H1 (cell line): ENCODE measurements at regions not wholly inside any gene's neighbourhood (a gene's known extent, or its start where the extent isn't known, plus 50 kb on each side); places are given as distances from the start of the nearest gene placed in this dataset.

Experiments used
- CTCF ChIA-PET: fragments of 300-600 bp; sonication (Branson Sonifier 250); formaldehyde crosslinking; loops from one replicate; lab custom pipeline; 2021; ENCODE audit not compliant: partially characterized antibody; lab: Charles Lee
- POLR2A ChIA-PET: fragments of 300-600 bp; sonication (Branson Sonifier 250); formaldehyde crosslinking; loops from one replicate; lab custom pipeline; 2021; ENCODE audit warnings: inconsistent platforms; ENCODE audit not compliant: partially characterized antibody; lab: Charles Lee
- DNase-seq, 2 experiments: peaks; one replicate each; pipeline versions ENCODE4 v3.0.0 to v3.0.0-alpha.2; 2010 to 2022; ENCODE audit warnings: low spot score in 2 of 2, low read depth in 1 of 2, mixed read lengths in 1 of 2
- FAIRE-seq: peaks from 2 replicates; lab custom pipeline; 2011; peaks lifted over from hg19 to GRCh38; lab: Jason Lieb, UNC
- H2AFZ ChIP-seq: 2 replicates; pipeline ENCODE4 v1.8.1; 2012; ENCODE audit warnings: low read length, inconsistent platforms
- H2AK5ac ChIP-seq: 2 replicates; pipeline ENCODE4 v1.6.1; 2013; ENCODE audit warnings: low read depth, low read length
- H2BK120ac ChIP-seq: replicated peaks from 2 replicates; pipeline ENCODE3; 2013; ENCODE audit warnings: low read depth, low read length, inconsistent platforms
- H2BK12ac ChIP-seq: 2 replicates; pipeline ENCODE4 v1.6.1; 2013; ENCODE audit warnings: low read depth, low read length
- H2BK15ac ChIP-seq: 2 replicates; pipeline ENCODE4 v1.6.1; 2013; ENCODE audit warnings: low read length
- H2BK20ac ChIP-seq: 2 replicates; pipeline ENCODE4 v1.6.1; 2013; ENCODE audit warnings: low read length
- H2BK5ac ChIP-seq: 2 replicates; pipeline ENCODE4 v1.6.1; 2013; ENCODE audit warnings: low read depth, low read length
- H3K14ac ChIP-seq: 2 replicates; pipeline ENCODE4 v1.6.1; 2013; ENCODE audit warnings: inconsistent platforms; ENCODE audit not compliant: insufficient read length
- H3K18ac ChIP-seq: 2 replicates; pipeline ENCODE4 v1.6.1; 2013; ENCODE audit warnings: low read length; ENCODE audit errors: extremely low read depth
- H3K23ac ChIP-seq: 2 replicates; pipeline ENCODE4 v1.6.1; 2013; ENCODE audit warnings: inconsistent platforms; ENCODE audit not compliant: insufficient read length
- H3K23me2 ChIP-seq: 2 replicates; pipeline ENCODE4 v1.6.1; 2013; ENCODE audit warnings: low read depth, low read length
- H3K27ac ChIP-seq: 2 replicates; pipeline ENCODE4 v1.6.1; 2011; ENCODE audit warnings: low read depth, low read length, inconsistent platforms
- H3K27me3 ChIP-seq, 4 experiments: replicated peaks in 1 of 4; 1 replicate in 1 of 4; 2 replicates in 3 of 4; pipeline versions ENCODE4 v1.6.1 to v1.8.1; 2011 to 2013; ENCODE audit warnings: low read length in 3 of 4, mild to moderate bottlenecking in 3 of 4, inconsistent platforms in 2 of 4, mixed read lengths in 2 of 4, moderate library complexity in 1 of 4; ENCODE audit not compliant: control insufficient read depth in 3 of 4, insufficient read depth in 3 of 4; ENCODE audit errors: extremely low read depth in 1 of 4
- H3K36me3 ChIP-seq, 4 experiments: 2 replicates each; pipeline versions ENCODE4 v1.6.1 to v1.8.1; 2011 to 2013; ENCODE audit warnings: mild to moderate bottlenecking in 4 of 4, low read length in 3 of 4, moderate library complexity in 2 of 4, control low read depth in 1 of 4, inconsistent platforms in 1 of 4; ENCODE audit not compliant: insufficient read depth in 4 of 4, control insufficient read depth in 2 of 4
- H3K4ac ChIP-seq: replicated peaks from 2 replicates; pipeline ENCODE3; 2013; ENCODE audit warnings: low read length, low read depth, mixed read lengths, inconsistent platforms; ENCODE audit not compliant: insufficient read length
- H3K4me1 ChIP-seq, 4 experiments: replicated peaks in 1 of 4; 1 replicate in 1 of 4; 2 replicates in 3 of 4; pipeline versions ENCODE4 v1.6.1 to v1.8.1; 2011 to 2013; ENCODE audit warnings: low read length in 3 of 4, inconsistent platforms in 2 of 4, mixed read lengths in 1 of 4; ENCODE audit not compliant: insufficient read depth in 4 of 4, control insufficient read depth in 3 of 4
- H3K4me2 ChIP-seq, 2 experiments: 2 replicates each; pipeline versions ENCODE4 v1.6.1 to v1.8.1; 2011 to 2013; ENCODE audit warnings: low read depth in 2 of 2, low read length in 2 of 2, control low read depth in 1 of 2, inconsistent platforms in 1 of 2, mild to moderate bottlenecking in 1 of 2; ENCODE audit not compliant: insufficient read depth in 1 of 2
- H3K4me3 ChIP-seq, 4 experiments: fragments of 200-600, 300-600 bp in 1 of 4; sonication (generic), shearing (Covaris generic), sonication (Bioruptor Twin) in 1 of 4; 2 replicates each; pipeline versions ENCODE4 v1.5.1 to v1.8.1; 2011 to 2016; ENCODE audit warnings: low read length in 4 of 4, low read depth in 3 of 4, control low read depth in 2 of 4, inconsistent platforms in 2 of 4, mild to moderate bottlenecking in 2 of 4, mixed read lengths in 1 of 4, moderate library complexity in 1 of 4; ENCODE audit not compliant: insufficient read depth in 2 of 4; ENCODE audit errors: extremely low read depth in 1 of 4
- H3K56ac ChIP-seq: replicated peaks from 2 replicates; pipeline ENCODE3; 2013; ENCODE audit warnings: low read depth, mild to moderate bottlenecking, mixed read lengths, low read length, inconsistent platforms; ENCODE audit not compliant: insufficient read length
- H3K79me1 ChIP-seq: 2 replicates; pipeline ENCODE4 v1.6.1; 2013; ENCODE audit warnings: low read depth, low read length, control low read depth
- H3K79me2 ChIP-seq, 2 experiments: 2 replicates each; pipeline versions ENCODE4 v1.6.1 to v1.8.1; 2012 to 2013; ENCODE audit warnings: low read length in 2 of 2, mild to moderate bottlenecking in 2 of 2, inconsistent platforms in 1 of 2; ENCODE audit not compliant: insufficient read depth in 2 of 2, control insufficient read depth in 1 of 2
- H3K9ac ChIP-seq, 4 experiments: replicated peaks in 1 of 4; 1 replicate in 1 of 4; 2 replicates in 3 of 4; pipeline versions ENCODE4 v1.6.1 to v1.8.1; 2011 to 2013; ENCODE audit warnings: low read depth in 3 of 4, low read length in 3 of 4, control low read depth in 2 of 4, mild to moderate bottlenecking in 2 of 4, moderate library complexity in 2 of 4, inconsistent platforms in 1 of 4; ENCODE audit errors: extremely low read depth in 1 of 4
- H3K9me3 ChIP-seq, 2 experiments: 2 replicates each; pipeline versions ENCODE4 v1.6.1 to v1.8.1; 2012 to 2013; ENCODE audit warnings: mild to moderate bottlenecking in 2 of 2, moderate library complexity in 2 of 2, control low read depth in 1 of 2, inconsistent platforms in 1 of 2, low read depth in 1 of 2, low read length in 1 of 2, mixed read lengths in 1 of 2; ENCODE audit not compliant: insufficient read depth in 2 of 2
- H4K20me1 ChIP-seq, 2 experiments: replicated peaks in 1 of 2; 2 replicates each; pipeline versions ENCODE3 to v1.8.1; 2011 to 2013; ENCODE audit warnings: inconsistent platforms in 2 of 2, low read length in 2 of 2, mild to moderate bottlenecking in 1 of 2; ENCODE audit not compliant: insufficient read depth in 2 of 2, control insufficient read depth in 1 of 2
- H4K5ac ChIP-seq: 2 replicates; pipeline ENCODE4 v1.6.1; 2013; ENCODE audit warnings: low read length, low read depth, mixed read lengths, inconsistent platforms; ENCODE audit not compliant: insufficient read length
- H4K8ac ChIP-seq: 2 replicates; pipeline ENCODE4 v1.8.0; 2013; ENCODE audit warnings: mild to moderate bottlenecking, moderate library complexity, low read length, inconsistent platforms; ENCODE audit not compliant: insufficient read depth; ENCODE audit errors: extremely low read depth
- H4K91ac ChIP-seq: replicated peaks from 2 replicates; pipeline ENCODE3; 2013; ENCODE audit warnings: low read length, mixed read lengths, inconsistent platforms; ENCODE audit not compliant: insufficient read length
- BACH1 ChIP-seq: IDR thresholded peaks from 2 replicates; pipeline ENCODE4 v1.6.1; 2012; ENCODE audit warnings: low read length, improper control_type of control experiment
- CBX5 ChIP-seq: fragments of 300-800, 300-1000 bp; sonication (generic); IDR thresholded peaks from 2 replicates; pipeline ENCODE4 v1.7.1; 2016; ENCODE audit warnings: antibody characterized with exemption, low read length, low read depth
- CEBPB ChIP-seq: IDR thresholded peaks from 2 replicates; pipeline ENCODE4 v1.6.1; 2012; ENCODE audit warnings: low read depth, low read length
- CHD1 ChIP-seq: IDR thresholded peaks from 2 replicates; pipeline ENCODE4 v1.6.1; 2012; ENCODE audit warnings: low read depth, low read length, improper control_type of control experiment
- E2F6 ChIP-seq: IDR thresholded peaks from 2 replicates; pipeline ENCODE4 v1.6.1; 2012; ENCODE audit warnings: inconsistent platforms
- EGR1 ChIP-seq: IDR thresholded peaks from 2 replicates; pipeline ENCODE4 v1.6.1; 2011; ENCODE audit warnings: low read depth, low read length, borderline replicate concordance
- HDAC6 ChIP-seq: IDR thresholded peaks from one replicate; pipeline ENCODE4 v1.7.1; 2012; ENCODE audit warnings: low read depth, mild to moderate bottlenecking, inconsistent platforms, low read length, moderate library complexity
- JUN ChIP-seq: IDR thresholded peaks from 2 replicates; pipeline ENCODE4 v1.6.1; 2011; ENCODE audit warnings: low read depth, mild to moderate bottlenecking, improper control_type of control experiment, low read length
- MAFK ChIP-seq: IDR thresholded peaks from 2 replicates; pipeline ENCODE4 v1.6.1; 2012; ENCODE audit warnings: low read depth, mild to moderate bottlenecking, improper control_type of control experiment, low read length
- POLR2A ChIP-seq, 2 experiments: IDR thresholded peaks; 1 replicate in 1 of 2; 2 replicates in 1 of 2; pipeline ENCODE4 v1.6.1; 2011; ENCODE audit warnings: low read depth in 2 of 2, low read length in 2 of 2, mild to moderate bottlenecking in 2 of 2; ENCODE audit errors: control extremely low read depth in 1 of 2
- POLR2AphosphoS5 ChIP-seq: IDR thresholded peaks from 2 replicates; pipeline ENCODE4 v1.6.1; 2011; ENCODE audit warnings: low read depth, low read length
- SAP30 ChIP-seq: fragments of 300-600 bp; sonication (generic); IDR thresholded peaks from 2 replicates; pipeline ENCODE4 v1.7.1; 2012; ENCODE audit warnings: low read length, moderate library complexity, mild to moderate bottlenecking, inconsistent platforms; ENCODE audit not compliant: insufficient read depth, insufficient replicate concordance
- SIN3A ChIP-seq, 2 experiments: IDR thresholded peaks in 1 of 2; conservative IDR thresholded peaks in 1 of 2; 2 replicates each; pipeline ENCODE4 v1.6.1; 2011 to 2012; ENCODE audit warnings: low read length in 2 of 2, improper control_type of control experiment in 1 of 2, low read depth in 1 of 2, mild to moderate bottlenecking in 1 of 2
- SP2 ChIP-seq: IDR thresholded peaks from 2 replicates; pipeline ENCODE4 v1.6.1; 2012; ENCODE audit warnings: mild to moderate bottlenecking, low read length, inconsistent platforms
- SP4 ChIP-seq: IDR thresholded peaks from 2 replicates; pipeline ENCODE4 v1.6.1; 2012; ENCODE audit warnings: low read length, inconsistent platforms
- TCF12 ChIP-seq: IDR thresholded peaks from 2 replicates; pipeline ENCODE4 v1.6.1; 2011; ENCODE audit warnings: low read depth, mild to moderate bottlenecking, low read length
- WGBS, 2 experiments: shearing (Covaris generic) in 1 of 2; methylation state at CpG; one replicate each; pipeline versions ENCODE4 v1.1.6 to v1.1.7; 2013 to 2015; ENCODE audit warnings: low lambda C conversion rate in 2 of 2, mixed read lengths in 2 of 2, inconsistent platforms in 1 of 2, low coverage in 1 of 2, missing lambda C conversion rate in 1 of 2; ENCODE audit not compliant: insufficient replicate concordance in 2 of 2, insufficient coverage in 1 of 2, insufficient read length in 1 of 2; ENCODE audit errors: extremely low coverage in 1 of 2, missing lambda C conversion rate in 1 of 2; 5-methylcytosine and 5-hydroxymethylcytosine counted together

GRCh38 chr4:66893807-66894206, 651.5 kb downstream of the CENPC start:
- Histone ChIP-seq H3K23ac (no peak overlapping the region), H2BK15ac (no peak overlapping the region), H2BK12ac (no peak overlapping the region), H3K4me1 (no peaks in the 10 kb centered on the region), H3K9ac (no peak overlapping the region), H3K79me1 (no peaks in the 10 kb centered on the region), H3K23me2 (no peaks in the 10 kb centered on the region), H4K5ac (no peak overlapping the region), H2AFZ (no peak overlapping the region), H4K8ac (no peak overlapping the region), H3K79me2 (no peaks in the 10 kb centered on the region), H3K56ac (no peak overlapping the region), H3K18ac (no peak overlapping the region), H4K91ac (no peak overlapping the region), H3K14ac (no peak overlapping the region), H3K4ac (no peak overlapping the region), H3K27ac (no peak overlapping the region), H3K36me3 (no peaks in the 10 kb centered on the region), H2AK5ac (no peak overlapping the region), H2BK120ac (no peak overlapping the region), H3K4me3 (no peak overlapping the region), H2BK5ac (no peak overlapping the region), H3K27me3 (no peaks in the 10 kb centered on the region), H3K4me2 (no peak overlapping the region), H4K20me1 (no peaks in the 10 kb centered on the region), H3K9me3 (no peaks in the 10 kb centered on the region; a peak in 1 of 4 replicates), H2BK20ac (no peak overlapping the region)
- DNase-seq = no peak
- ChIA-PET POLR2A (no interaction called here), CTCF (interaction anchor here (1.2 kb wide), 1 partner anchor 81 kb away, joined by 3 read pairs; no protein-coding TSS in a partner anchor)
- FAIRE-seq = no peak
- WGBS, 2 experiments = 93% methylated on average over 1 of the region's 1 CpG; no CpG with 5 or more reads in 1 of the 2 experiments
- TF ChIP-seq EGR1 (no peak), E2F6 (no peak), SP2 (no peak), SAP30 (no peak), BACH1 (no peak), POLR2A (IDR thresholded peaks at IDR 0.05; ENCODE audit: control extremely low read depth in 1 of 2, low read depth in 2 of 2, low read length in 2 of 2) (no peak), CEBPB (no peak), SIN3A (conservative IDR thresholded peaks at IDR 0.05 in 1 of 2, IDR thresholded peaks at IDR 0.05 in 1 of 2; ENCODE audit: low read depth in 1 of 2, low read length in 2 of 2) (no peak), HDAC6 (no peak), TCF12 (no peak), POLR2AphosphoS5 (no peak), MAFK (no peak), CHD1 (no peak), SP4 (no peak), CBX5 (no peak), JUN (no peak)
